Stomach smooth muscle (tissue), 2 donors: ENCODE measurements at regions not wholly inside any gene's neighbourhood (a gene's known extent, or its start where the extent isn't known, plus 50 kb on each side); places are given as distances from the start of the nearest gene placed in this dataset.

Source experiments
- H3K27ac ChIP-seq: one replicate; pipeline ENCODE4 v1.7.0; 2013; ENCODE audit warnings: mild to moderate bottlenecking, low read length, inconsistent platforms
- H3K27me3 ChIP-seq, 2 donors: one replicate each; pipeline ENCODE4 v1.7.0; 2013; ENCODE audit warnings: low read length in 2 of 2; ENCODE audit not compliant: insufficient read depth in 2 of 2, control insufficient read depth in 1 of 2
- H3K36me3 ChIP-seq, 2 donors: one replicate each; pipeline ENCODE4 v1.7.0; 2013; ENCODE audit warnings: low read length in 2 of 2; ENCODE audit not compliant: control insufficient read depth in 2 of 2, insufficient read depth in 2 of 2
- H3K4me1 ChIP-seq: one replicate; pipeline ENCODE4 v1.7.0; 2013; ENCODE audit warnings: low read length; ENCODE audit not compliant: control insufficient read depth, insufficient read depth
- H3K4me3 ChIP-seq, 2 donors: one replicate each; pipeline ENCODE4 v1.7.0; 2013; ENCODE audit warnings: low read length in 2 of 2
- H3K9ac ChIP-seq, 2 donors: one replicate each; pipeline ENCODE4 v1.7.0; 2013; ENCODE audit warnings: low read length in 2 of 2, mild to moderate bottlenecking in 1 of 2
- H3K9me3 ChIP-seq, 2 donors: one replicate each; pipeline ENCODE4 v1.7.0; 2013; ENCODE audit warnings: low read length in 2 of 2; ENCODE audit not compliant: control insufficient read depth in 2 of 2
- donor health status: healthy.
- donor health status: Pancreatic carcinoma.

DNA sequence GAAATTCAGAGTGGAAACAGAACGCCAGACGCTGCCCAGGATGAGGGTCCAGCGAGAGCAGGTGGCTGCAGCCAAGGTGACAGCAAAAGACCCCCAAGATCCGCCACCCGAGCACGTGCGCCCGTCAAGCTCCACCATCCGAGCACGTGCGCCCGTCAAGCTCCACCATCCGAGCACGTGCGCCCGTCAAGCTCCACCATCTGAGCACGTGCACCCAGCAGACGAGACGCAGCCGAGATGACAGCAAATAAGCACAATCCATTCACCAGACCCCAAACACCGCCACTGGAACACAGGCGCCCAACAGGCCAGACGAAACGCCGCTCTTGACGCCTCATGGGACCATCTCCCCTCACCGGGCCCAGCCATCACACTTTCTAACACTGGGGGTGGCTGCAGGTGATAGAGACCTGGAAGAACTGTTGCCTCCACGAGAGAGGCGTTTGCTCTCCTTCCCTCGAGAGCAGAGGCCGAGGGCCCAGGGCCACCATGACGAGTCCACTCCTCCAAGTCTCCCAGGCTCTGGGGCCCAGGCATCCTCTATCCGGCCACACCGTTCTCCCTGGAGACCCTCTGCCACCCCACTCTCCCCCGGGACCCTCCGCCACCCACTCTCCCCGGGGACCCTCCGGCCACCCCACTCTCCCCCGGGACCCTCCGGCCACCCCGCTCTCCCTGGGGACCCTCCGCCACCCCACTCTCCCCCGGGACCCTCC is 62.1 kb upstream of the GALNT9 start:
- Histone ChIP-seq H3K27ac (no peak overlapping the region), H3K27me3 (peaks cover 30 to 35% of the 10 kb centered on the region in 2 donors), H3K9me3 (peaks cover 0 to 5% of the 10 kb centered on the region in 2 donors), H3K36me3 (no peaks in the 10 kb centered on the region), H3K4me1 (no peaks in the 10 kb centered on the region), H3K9ac (no peak overlapping the region), H3K4me3 (no peak overlapping the region)

GRCh38 chr12:132390287-132391076 is 61.1 kb upstream of the GALNT9 start:
- Histone ChIP-seq H3K27me3 (peaks cover 38 to 40% of the 10 kb centered on the region in 2 donors), H3K36me3 (no peaks in the 10 kb centered on the region)

GRCh38 chr12:132389526-132390286 is 60.3 kb upstream of the GALNT9 start:
- Histone ChIP-seq H3K36me3 (no peaks in the 10 kb centered on the region), H3K27me3 (peaks cover 42 to 43% of the 10 kb centered on the region in 2 donors)

More at GRCh38 chr12:132390287-132391076, 61.1 kb upstream of the GALNT9 start:
- H3K4me1 ChIP-seq = no peaks in the 10 kb centered on the region
- H3K27ac ChIP-seq = no peak overlapping the region
- no peak overlapping the region for H3K9ac ChIP-seq
- peaks cover 0 to 5% of the 10 kb centered on the region in 2 donors for H3K9me3 ChIP-seq
- H3K4me3 ChIP-seq = no peak overlapping the region

GRCh38 chr12:132389026-132389425 is 59.6 kb upstream of the GALNT9 start:
- no peaks in the 10 kb centered on the region for H3K4me1 ChIP-seq
- no peak overlapping the region for H3K27ac ChIP-seq
- no peak overlapping the region for H3K9ac ChIP-seq
- peaks cover 38 to 43% of the 10 kb centered on the region in 2 donors for H3K27me3 ChIP-seq
- peaks cover 0 to 5% of the 10 kb centered on the region in 2 donors for H3K9me3 ChIP-seq
- H3K4me3 ChIP-seq = no peak overlapping the region
- no peaks in the 10 kb centered on the region for H3K36me3 ChIP-seq

More at GRCh38 chr12:132389526-132390286, 60.3 kb upstream of the GALNT9 start:
- H3K27ac ChIP-seq = no peak overlapping the region
- H3K9ac ChIP-seq = no peak overlapping the region
- H3K9me3 ChIP-seq = peaks cover 0 to 5% of the 10 kb centered on the region in 2 donors
- H3K4me1 ChIP-seq = no peaks in the 10 kb centered on the region
- H3K4me3 ChIP-seq = no peak overlapping the region

GRCh38 chr12:132388379-132389015 is 59.1 kb upstream of the GALNT9 start:
- H3K9ac ChIP-seq = no peak overlapping the region
- H3K27me3 ChIP-seq = peaks cover 37 to 39% of the 10 kb centered on the region in 2 donors
- peaks cover 0 to 5% of the 10 kb centered on the region in 2 donors for H3K9me3 ChIP-seq
- H3K27ac ChIP-seq = no peak overlapping the region
- no peak overlapping the region for H3K4me3 ChIP-seq
- H3K36me3 ChIP-seq = no peaks in the 10 kb centered on the region
- no peaks in the 10 kb centered on the region for H3K4me1 ChIP-seq

GRCh38 chr12:132386926-132387497 is 57.6 kb upstream of the GALNT9 start:
- no peaks in the 10 kb centered on the region for H3K4me1 ChIP-seq
- H3K9me3 ChIP-seq = peaks cover 4 to 5% of the 10 kb centered on the region in 2 donors
- H3K36me3 ChIP-seq = no peaks in the 10 kb centered on the region
- no peak overlapping the region for H3K9ac ChIP-seq
- H3K27me3 ChIP-seq = peaks cover 30 to 33% of the 10 kb centered on the region in 2 donors
- H3K4me3 ChIP-seq = no peak overlapping the region
- no peak overlapping the region for H3K27ac ChIP-seq

DNA sequence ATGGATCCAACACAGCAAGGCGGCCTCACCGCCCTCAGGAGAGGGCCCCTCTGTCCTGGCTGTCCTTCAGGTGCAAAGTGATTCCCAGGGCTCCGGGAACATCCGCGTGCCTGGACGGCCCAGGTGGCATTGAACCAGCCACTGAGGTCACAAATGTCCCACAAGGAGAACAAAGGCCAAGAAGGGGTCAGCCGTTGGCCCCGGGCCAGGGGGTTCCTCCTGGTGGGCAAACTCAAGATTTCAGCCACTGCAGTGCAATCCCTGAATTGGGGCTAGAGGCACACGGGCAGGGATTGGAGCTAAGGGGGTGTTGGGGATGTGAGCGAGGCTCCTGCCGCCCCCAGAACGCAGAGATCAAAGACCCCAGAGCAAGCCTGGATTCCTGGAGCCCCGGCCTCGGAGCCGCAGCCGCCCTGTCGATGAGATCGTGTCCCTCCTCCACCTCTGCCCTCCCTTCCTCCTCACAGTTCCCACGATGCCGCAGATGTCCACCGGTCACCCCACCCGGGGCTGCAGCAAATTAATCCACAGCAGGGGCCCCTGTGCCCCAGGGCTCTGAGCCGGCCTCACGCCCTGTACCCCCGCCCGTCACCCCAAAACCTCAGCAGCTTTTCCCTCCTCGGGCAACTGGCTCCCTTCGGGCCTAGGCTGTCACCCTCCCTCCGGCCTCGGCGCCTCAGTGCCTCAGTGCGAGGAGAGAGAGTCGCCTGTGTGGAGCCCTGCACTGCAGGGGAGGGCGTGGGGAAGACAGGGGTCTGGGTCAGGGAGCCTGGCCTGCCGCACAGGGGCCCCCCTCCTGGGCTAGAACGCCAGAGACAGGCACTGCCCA is 56.7 kb upstream of the GALNT9 start:
- no peaks in the 10 kb centered on the region for H3K36me3 ChIP-seq
- H3K9me3 ChIP-seq = peaks cover 5 to 8% of the 10 kb centered on the region in 2 donors
- no peak overlapping the region for H3K4me3 ChIP-seq
- H3K27me3 ChIP-seq = peaks cover 30 to 37% of the 10 kb centered on the region in 2 donors
- H3K9ac ChIP-seq = no peak overlapping the region
- H3K4me1 ChIP-seq = no peaks in the 10 kb centered on the region
- no peak overlapping the region for H3K27ac ChIP-seq

DNA sequence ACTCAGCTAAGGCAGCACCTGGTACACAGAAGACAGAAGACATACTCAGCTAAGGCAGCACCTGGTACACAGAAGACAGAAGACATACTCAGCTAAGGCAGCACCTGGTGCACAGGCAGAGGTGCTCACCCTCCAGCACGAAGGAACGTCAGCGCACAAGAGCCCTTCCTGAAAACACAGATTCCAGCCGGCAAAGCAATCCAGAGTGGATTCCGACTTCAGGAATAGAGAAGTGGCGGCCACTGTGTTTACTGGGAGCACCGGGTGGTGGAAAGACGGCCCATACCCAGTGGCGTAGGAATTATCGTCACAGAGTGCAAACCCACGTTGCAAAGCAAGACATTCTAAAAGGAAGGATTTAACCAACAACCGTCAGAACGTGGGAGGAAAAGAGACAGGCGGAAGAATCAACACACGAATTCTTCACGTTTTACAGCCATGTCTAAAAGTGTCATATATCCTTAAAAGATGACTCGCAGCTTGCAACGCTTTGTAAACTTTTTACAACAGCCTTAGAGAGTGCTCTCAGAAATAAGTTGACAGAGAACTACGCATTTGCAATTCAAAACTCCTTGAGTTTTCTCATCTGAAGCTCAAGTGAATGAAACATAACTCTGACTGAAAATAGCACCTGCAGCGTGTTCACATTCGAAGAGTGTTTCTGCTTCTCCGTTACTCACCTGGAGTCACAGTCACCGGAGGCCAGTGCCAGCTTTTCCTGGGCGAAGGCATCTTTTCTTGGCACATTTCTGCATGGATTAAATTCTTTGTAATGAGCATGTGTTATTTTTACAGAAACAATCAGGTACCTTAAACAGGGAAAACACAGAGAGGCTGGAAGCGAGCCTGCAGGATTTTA is 55.8 kb upstream of the GALNT9 start:
- H3K36me3 ChIP-seq = no peaks in the 10 kb centered on the region
- H3K9me3 ChIP-seq = peaks cover 0 to 8% of the 10 kb centered on the region in 2 donors
- H3K4me1 ChIP-seq = no peaks in the 10 kb centered on the region
- H3K27me3 ChIP-seq = peaks cover 29 to 39% of the 10 kb centered on the region in 2 donors
- H3K9ac ChIP-seq = no peak overlapping the region
- no peak overlapping the region for H3K27ac ChIP-seq
- no peak overlapping the region for H3K4me3 ChIP-seq

- H3K9ac ChIP-seq = no peak overlapping the region
- H3K4me3 ChIP-seq = no peak overlapping the region
- H3K36me3 ChIP-seq = no peaks in the 10 kb centered on the region
- no peak overlapping the region for H3K27ac ChIP-seq
- peaks cover 22 to 35% of the 10 kb centered on the region in 2 donors for H3K27me3 ChIP-seq
- peaks cover 0 to 8% of the 10 kb centered on the region in 2 donors for H3K9me3 ChIP-seq
- no peaks in the 10 kb centered on the region for H3K4me1 ChIP-seq
Observed at GRCh38 chr12:132380641-132381040, 51.3 kb upstream of the GALNT9 start.
